GM12878 (cell line): ENCODE measurements at regions not wholly inside any gene's neighbourhood (a gene's known extent, or its start where the extent isn't known, plus 50 kb on each side); places are given as distances from the start of the nearest gene placed in this dataset.

Experiments
- ATF3 ChIP-seq: IDR thresholded peaks from 2 replicates; pipeline ENCODE4 v1.6.1; 2011; ENCODE audit warnings: low read depth, mild to moderate bottlenecking, low read length, moderate library complexity, borderline replicate concordance; ENCODE audit errors: extremely low read depth
- BCL11A ChIP-seq: IDR thresholded peaks from 2 replicates; pipeline ENCODE4 v1.6.1; 2011; ENCODE audit warnings: low read depth, low read length
- CEBPB ChIP-seq, 2 experiments: fragments of 150-350 bp in 1 of 2; IDR thresholded peaks; 2 replicates each; pipeline ENCODE4 v1.6.1; 2012 to 2014; ENCODE audit warnings: low read depth in 2 of 2, low read length in 2 of 2, borderline replicate concordance in 1 of 2, inconsistent platforms in 1 of 2
- FOXM1 ChIP-seq: IDR thresholded peaks from 2 replicates; pipeline ENCODE4 v1.6.1; 2012; ENCODE audit warnings: low read depth, mild to moderate bottlenecking, inconsistent platforms, low read length, moderate library complexity
- GABPA ChIP-seq: IDR thresholded peaks from 2 replicates; pipeline ENCODE4 v1.6.1; 2014; ENCODE audit warnings: antibody characterized with exemption, low read depth, mild to moderate bottlenecking, inconsistent platforms
- HDGF ChIP-seq: fragments of 450-650 bp; IDR thresholded peaks from 2 replicates; pipeline ENCODE4 v1.6.1; 2016; ENCODE audit warnings: antibody characterized with exemption
- JUND ChIP-seq: IDR thresholded peaks from 2 replicates; pipeline ENCODE4 v1.6.1; 2012; ENCODE audit warnings: low read depth, mild to moderate bottlenecking, low read length, improper control_type of control experiment, moderate library complexity
- MEF2A ChIP-seq: IDR thresholded peaks from 2 replicates; pipeline ENCODE4 v1.6.1; 2011; ENCODE audit warnings: low read depth, mild to moderate bottlenecking, low read length, moderate library complexity; ENCODE audit not compliant: insufficient read depth
- MEF2B ChIP-seq: fragments of 450-650 bp; IDR thresholded peaks from 2 replicates; pipeline ENCODE4 v1.6.1; 2018; ENCODE audit warnings: mild to moderate bottlenecking, moderate library complexity; ENCODE audit not compliant: partially characterized antibody, poor library complexity, severe bottlenecking
- NFYB ChIP-seq: IDR thresholded peaks from 2 replicates; pipeline ENCODE4 v1.6.1; 2011; ENCODE audit warnings: low read depth, mild to moderate bottlenecking, low read length, improper control_type of control experiment, moderate library complexity; ENCODE audit not compliant: insufficient read depth
- SIN3A ChIP-seq: IDR thresholded peaks from 2 replicates; pipeline ENCODE4 v1.6.1; 2012; ENCODE audit warnings: low read depth, low read length, improper control_type of control experiment
- TARDBP ChIP-seq: IDR thresholded peaks from 2 replicates; pipeline ENCODE4 v1.6.1; 2016; ENCODE audit warnings: borderline replicate concordance
- ZNF207 ChIP-seq: fragments of 450-650 bp; IDR thresholded peaks from 2 replicates; pipeline ENCODE4 v1.6.1; 2014; ENCODE audit warnings: antibody characterized with exemption, mild to moderate bottlenecking, borderline replicate concordance
- TF ChIP-seq, protein P1 (sequence below): fragments of 450-650 bp; IDR thresholded peaks from 2 replicates; pipeline ENCODE4 v1.6.1; 2017; ENCODE audit warnings: mild to moderate bottlenecking, low read depth, inconsistent platforms; ENCODE audit not compliant: poor library complexity, severe bottlenecking
- TF ChIP-seq, protein P2 (sequence below): fragments of 450-650 bp; IDR thresholded peaks from 2 replicates; pipeline ENCODE4 v1.6.1; 2017; ENCODE audit warnings: mild to moderate bottlenecking, moderate library complexity
- TF ChIP-seq, protein P3 (sequence below): IDR thresholded peaks from 2 replicates; pipeline ENCODE4 v1.6.1; 2012; ENCODE audit warnings: low read depth, low read length, improper control_type of control experiment
- TF ChIP-seq, protein P4 (sequence below): fragments of 450-650 bp; formaldehyde crosslinking; IDR thresholded peaks from 2 replicates; pipeline ENCODE4 v1.5.0; 2022; ENCODE audit warnings: mild to moderate bottlenecking, missing genetic modification characterization
- TF ChIP-seq, protein P5 (sequence below): IDR thresholded peaks from 2 replicates; pipeline ENCODE4 v1.6.1; 2011; ENCODE audit warnings: low read depth, low read length, improper control_type of control experiment, borderline replicate concordance

DNA sequence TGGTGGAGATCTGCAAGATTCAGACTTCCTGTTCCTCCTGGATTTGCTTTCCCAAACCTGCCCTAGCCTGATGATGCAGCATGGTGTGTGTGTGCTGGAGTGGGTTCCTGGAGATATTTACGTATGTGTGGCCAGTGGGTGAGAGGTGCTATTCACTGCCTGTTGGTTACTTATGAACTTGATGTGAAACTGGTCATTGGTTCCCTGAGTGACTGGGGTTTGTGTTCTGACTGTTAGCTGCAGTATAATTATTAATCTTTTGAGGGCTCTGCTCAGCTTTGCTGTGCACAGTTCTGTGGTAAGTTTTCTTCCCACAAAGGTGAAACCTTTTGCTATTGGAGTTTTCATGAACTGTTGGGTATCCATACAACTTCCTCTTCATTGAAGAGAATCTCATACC, 541.8 kb upstream of the FBXO33 start (continued):
- TF ChIP-seq SIN3A, result no peak
- TF ChIP-seq, protein P1, sequence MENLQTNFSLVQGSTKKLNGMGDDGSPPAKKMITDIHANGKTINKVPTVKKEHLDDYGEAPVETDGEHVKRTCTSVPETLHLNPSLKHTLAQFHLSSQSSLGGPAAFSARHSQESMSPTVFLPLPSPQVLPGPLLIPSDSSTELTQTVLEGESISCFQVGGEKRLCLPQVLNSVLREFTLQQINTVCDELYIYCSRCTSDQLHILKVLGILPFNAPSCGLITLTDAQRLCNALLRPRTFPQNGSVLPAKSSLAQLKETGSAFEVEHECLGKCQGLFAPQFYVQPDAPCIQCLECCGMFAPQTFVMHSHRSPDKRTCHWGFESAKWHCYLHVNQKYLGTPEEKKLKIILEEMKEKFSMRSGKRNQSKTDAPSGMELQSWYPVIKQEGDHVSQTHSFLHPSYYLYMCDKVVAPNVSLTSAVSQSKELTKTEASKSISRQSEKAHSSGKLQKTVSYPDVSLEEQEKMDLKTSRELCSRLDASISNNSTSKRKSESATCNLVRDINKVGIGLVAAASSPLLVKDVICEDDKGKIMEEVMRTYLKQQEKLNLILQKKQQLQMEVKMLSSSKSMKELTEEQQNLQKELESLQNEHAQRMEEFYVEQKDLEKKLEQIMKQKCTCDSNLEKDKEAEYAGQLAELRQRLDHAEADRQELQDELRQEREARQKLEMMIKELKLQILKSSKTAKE, result peak; percentile 54
- TF ChIP-seq MEF2B, result peak; percentile 54
- no peak for TF ChIP-seq MEF2A
- TF ChIP-seq, protein P2, sequence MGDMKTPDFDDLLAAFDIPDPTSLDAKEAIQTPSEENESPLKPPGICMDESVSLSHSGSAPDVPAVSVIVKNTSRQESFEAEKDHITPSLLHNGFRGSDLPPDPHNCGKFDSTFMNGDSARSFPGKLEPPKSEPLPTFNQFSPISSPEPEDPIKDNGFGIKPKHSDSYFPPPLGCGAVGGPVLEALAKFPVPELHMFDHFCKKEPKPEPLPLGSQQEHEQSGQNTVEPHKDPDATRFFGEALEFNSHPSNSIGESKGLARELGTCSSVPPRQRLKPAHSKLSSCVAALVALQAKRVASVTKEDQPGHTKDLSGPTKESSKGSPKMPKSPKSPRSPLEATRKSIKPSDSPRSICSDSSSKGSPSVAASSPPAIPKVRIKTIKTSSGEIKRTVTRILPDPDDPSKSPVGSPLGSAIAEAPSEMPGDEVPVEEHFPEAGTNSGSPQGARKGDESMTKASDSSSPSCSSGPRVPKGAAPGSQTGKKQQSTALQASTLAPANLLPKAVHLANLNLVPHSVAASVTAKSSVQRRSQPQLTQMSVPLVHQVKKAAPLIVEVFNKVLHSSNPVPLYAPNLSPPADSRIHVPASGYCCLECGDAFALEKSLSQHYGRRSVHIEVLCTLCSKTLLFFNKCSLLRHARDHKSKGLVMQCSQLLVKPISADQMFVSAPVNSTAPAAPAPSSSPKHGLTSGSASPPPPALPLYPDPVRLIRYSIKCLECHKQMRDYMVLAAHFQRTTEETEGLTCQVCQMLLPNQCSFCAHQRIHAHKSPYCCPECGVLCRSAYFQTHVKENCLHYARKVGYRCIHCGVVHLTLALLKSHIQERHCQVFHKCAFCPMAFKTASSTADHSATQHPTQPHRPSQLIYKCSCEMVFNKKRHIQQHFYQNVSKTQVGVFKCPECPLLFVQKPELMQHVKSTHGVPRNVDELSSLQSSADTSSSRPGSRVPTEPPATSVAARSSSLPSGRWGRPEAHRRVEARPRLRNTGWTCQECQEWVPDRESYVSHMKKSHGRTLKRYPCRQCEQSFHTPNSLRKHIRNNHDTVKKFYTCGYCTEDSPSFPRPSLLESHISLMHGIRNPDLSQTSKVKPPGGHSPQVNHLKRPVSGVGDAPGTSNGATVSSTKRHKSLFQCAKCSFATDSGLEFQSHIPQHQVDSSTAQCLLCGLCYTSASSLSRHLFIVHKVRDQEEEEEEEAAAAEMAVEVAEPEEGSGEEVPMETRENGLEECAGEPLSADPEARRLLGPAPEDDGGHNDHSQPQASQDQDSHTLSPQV, result no peak
- TF ChIP-seq ZNF207, result peak; percentile 28; the same call in 1 of the 2 replicates
- TF ChIP-seq HDGF, result no peak
- TF ChIP-seq CEBPB (IDR thresholded peaks at IDR 0.05; ENCODE audit: borderline replicate concordance in 1 of 2, low read depth in 2 of 2, low read length in 2 of 2), result no peak
- TF ChIP-seq, protein P3, sequence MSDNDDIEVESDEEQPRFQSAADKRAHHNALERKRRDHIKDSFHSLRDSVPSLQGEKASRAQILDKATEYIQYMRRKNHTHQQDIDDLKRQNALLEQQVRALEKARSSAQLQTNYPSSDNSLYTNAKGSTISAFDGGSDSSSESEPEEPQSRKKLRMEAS, result no peak
- TF ChIP-seq, protein P4, sequence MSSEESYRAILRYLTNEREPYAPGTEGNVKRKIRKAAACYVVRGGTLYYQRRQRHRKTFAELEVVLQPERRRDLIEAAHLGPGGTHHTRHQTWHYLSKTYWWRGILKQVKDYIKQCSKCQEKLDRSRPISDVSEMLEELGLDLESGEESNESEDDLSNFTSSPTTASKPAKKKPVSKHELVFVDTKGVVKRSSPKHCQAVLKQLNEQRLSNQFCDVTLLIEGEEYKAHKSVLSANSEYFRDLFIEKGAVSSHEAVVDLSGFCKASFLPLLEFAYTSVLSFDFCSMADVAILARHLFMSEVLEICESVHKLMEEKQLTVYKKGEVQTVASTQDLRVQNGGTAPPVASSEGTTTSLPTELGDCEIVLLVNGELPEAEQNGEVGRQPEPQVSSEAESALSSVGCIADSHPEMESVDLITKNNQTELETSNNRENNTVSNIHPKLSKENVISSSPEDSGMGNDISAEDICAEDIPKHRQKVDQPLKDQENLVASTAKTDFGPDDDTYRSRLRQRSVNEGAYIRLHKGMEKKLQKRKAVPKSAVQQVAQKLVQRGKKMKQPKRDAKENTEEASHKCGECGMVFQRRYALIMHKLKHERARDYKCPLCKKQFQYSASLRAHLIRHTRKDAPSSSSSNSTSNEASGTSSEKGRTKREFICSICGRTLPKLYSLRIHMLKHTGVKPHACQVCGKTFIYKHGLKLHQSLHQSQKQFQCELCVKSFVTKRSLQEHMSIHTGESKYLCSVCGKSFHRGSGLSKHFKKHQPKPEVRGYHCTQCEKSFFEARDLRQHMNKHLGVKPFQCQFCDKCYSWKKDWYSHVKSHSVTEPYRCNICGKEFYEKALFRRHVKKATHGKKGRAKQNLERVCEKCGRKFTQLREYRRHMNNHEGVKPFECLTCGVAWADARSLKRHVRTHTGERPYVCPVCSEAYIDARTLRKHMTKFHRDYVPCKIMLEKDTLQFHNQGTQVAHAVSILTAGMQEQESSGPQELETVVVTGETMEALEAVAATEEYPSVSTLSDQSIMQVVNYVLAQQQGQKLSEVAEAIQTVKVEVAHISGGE (CRISPR knock-in tag), result no peak
- peak; percentile 59; the same call in 1 of the 2 replicates for TF ChIP-seq JUND
- TF ChIP-seq GABPA, result no peak
- TF ChIP-seq BCL11A, result peak; percentile 82
- 0 out of 2 replicates have a peak, but pooled peaks have one; percentile 18 for TF ChIP-seq FOXM1
- no peak for TF ChIP-seq ATF3
- no peak for TF ChIP-seq TARDBP
- TF ChIP-seq, protein P5, sequence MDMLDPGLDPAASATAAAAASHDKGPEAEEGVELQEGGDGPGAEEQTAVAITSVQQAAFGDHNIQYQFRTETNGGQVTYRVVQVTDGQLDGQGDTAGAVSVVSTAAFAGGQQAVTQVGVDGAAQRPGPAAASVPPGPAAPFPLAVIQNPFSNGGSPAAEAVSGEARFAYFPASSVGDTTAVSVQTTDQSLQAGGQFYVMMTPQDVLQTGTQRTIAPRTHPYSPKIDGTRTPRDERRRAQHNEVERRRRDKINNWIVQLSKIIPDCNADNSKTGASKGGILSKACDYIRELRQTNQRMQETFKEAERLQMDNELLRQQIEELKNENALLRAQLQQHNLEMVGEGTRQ, result no peak
- 0 out of 2 replicates have a peak, but pooled peaks have one; percentile 6 for TF ChIP-seq NFYB
